Right lobe of liver (tissue), 4 donors: ENCODE measurements at regions not wholly inside any gene's neighbourhood (a gene's known extent, or its start where the extent isn't known, plus 50 kb on each side); places are given as distances from the start of the nearest gene placed in this dataset.

ENCODE experiments used
- POLR2A ChIP-seq: fragments of 450-650 bp; IDR thresholded peaks from one replicate; pipeline ENCODE4 v1.6.1; 2017; ENCODE audit warnings: antibody characterized with exemption, mild to moderate bottlenecking
- TF ChIP-seq, protein P1 (sequence below), 4 donors: fragments of 200-600 bp in 3 of 4; fragments of 450-650 bp in 1 of 4; IDR thresholded peaks; one replicate each; pipeline versions ENCODE4 v1.5.1 to v1.8.0; 2016 to 2022; ENCODE audit warnings: antibody characterized with exemption in 4 of 4, mild to moderate bottlenecking in 2 of 4
- donor health status: DM: no; HTN: no; CAD: no.
- donor health status: DM: no; HTN: no; CAD: no.
- donor health status: DM: no; HTN: yes; CAD: no.

DNA sequence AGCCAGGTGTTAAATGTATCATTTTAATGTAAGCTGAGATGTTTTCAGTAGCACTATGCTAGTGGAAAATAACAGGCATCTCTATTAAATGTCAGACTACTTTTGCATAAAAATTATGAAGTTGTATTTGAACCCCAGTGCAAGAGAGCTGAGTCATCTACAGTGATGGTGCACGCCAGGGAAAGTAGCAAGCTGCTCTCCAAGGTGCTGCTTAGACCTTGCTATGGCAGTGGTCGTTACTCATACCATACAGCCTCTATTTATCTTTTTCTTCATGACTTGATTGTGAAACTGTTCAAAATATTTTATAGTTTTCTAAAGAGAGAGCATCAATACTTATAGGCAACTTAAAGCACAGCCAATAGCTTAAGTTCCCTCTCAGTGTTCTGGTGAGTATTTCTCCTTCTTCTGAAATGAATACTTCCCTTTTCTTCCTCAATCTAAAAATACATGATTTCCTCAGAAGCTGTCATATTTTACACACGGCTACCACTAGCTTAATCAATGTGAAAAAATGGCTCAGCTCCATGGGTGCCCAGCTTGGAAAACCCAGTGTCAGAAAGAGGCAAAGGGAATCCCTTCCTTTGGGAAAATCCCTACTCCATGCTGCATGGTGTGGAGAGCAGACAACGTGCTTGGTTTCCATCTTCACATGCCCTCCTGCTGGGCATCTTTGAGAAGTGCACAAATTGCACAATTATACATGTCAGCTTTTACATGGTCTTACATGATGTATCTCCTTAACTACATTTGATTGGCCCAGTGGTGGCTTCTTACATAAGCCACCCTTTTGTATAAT lies 105.6 kb downstream of the ELOVL4 start:
- TF ChIP-seq, protein P1, sequence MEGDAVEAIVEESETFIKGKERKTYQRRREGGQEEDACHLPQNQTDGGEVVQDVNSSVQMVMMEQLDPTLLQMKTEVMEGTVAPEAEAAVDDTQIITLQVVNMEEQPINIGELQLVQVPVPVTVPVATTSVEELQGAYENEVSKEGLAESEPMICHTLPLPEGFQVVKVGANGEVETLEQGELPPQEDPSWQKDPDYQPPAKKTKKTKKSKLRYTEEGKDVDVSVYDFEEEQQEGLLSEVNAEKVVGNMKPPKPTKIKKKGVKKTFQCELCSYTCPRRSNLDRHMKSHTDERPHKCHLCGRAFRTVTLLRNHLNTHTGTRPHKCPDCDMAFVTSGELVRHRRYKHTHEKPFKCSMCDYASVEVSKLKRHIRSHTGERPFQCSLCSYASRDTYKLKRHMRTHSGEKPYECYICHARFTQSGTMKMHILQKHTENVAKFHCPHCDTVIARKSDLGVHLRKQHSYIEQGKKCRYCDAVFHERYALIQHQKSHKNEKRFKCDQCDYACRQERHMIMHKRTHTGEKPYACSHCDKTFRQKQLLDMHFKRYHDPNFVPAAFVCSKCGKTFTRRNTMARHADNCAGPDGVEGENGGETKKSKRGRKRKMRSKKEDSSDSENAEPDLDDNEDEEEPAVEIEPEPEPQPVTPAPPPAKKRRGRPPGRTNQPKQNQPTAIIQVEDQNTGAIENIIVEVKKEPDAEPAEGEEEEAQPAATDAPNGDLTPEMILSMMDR (IDR thresholded peaks at IDR 0.05) = no peak
- no peak for TF ChIP-seq POLR2A
